ENCODE measurements at regions not wholly inside any gene's neighbourhood (a gene's known extent, or its start where the extent isn't known, plus 50 kb on each side); places are given as distances from the start of the nearest gene placed in this dataset.

- H3K36me3 ChIP-seq (replicated peaks; ENCODE audit: insufficient read depth, low read depth): no peaks in the 10 kb centered on the region
- no peaks in the 10 kb centered on the region for H3K79me2 ChIP-seq
- no peak overlapping the region for H3K4me3 ChIP-seq
- DNase-seq (ENCODE audit: low spot score): no peak
- no peak overlapping the region for H2AFZ ChIP-seq
- 63% methylated on average over 2 of the region's 2 CpGs for WGBS (ENCODE audit: low lambda C conversion rate, missing lambda C conversion rate)
- TF ChIP-seq EZH2phosphoT487 (IDR thresholded peaks at IDR 0.05; ENCODE audit: low read depth, severe bottlenecking, unreplicated experiment): no peak
- no peak for TF ChIP-seq EZH2 (IDR thresholded peaks at IDR 0.05; ENCODE audit: borderline replicate concordance)
- TF ChIP-seq CTCF (IDR thresholded peaks at IDR 0.05; ENCODE audit: poor library complexity): no peak
- no peak overlapping the region for H3K27ac ChIP-seq
- H3K9me2 ChIP-seq (replicated peaks; ENCODE audit: insufficient read depth): no peaks in the 10 kb centered on the region
- no peak overlapping the region for H3K4me2 ChIP-seq
- no peaks in the 10 kb centered on the region for H3K4me1 ChIP-seq (ENCODE audit: insufficient read depth)
- H3K9me3 ChIP-seq (ENCODE audit: low read depth): no peaks in the 10 kb centered on the region
- no peaks in the 10 kb centered on the region for H3K27me3 ChIP-seq
- no peaks in the 10 kb centered on the region for H4K20me1 ChIP-seq (ENCODE audit: insufficient read depth, poor library complexity, severe bottlenecking)
Observed at GRCh38 chr6:5946701-5947100, 60.0 kb downstream of the NRN1 start.

- TF ChIP-seq EZH2phosphoT487 (IDR thresholded peaks at IDR 0.05; ENCODE audit: low read depth, severe bottlenecking, unreplicated experiment) (no peak), EZH2 (IDR thresholded peaks at IDR 0.05; ENCODE audit: borderline replicate concordance) (no peak), CTCF (IDR thresholded peaks at IDR 0.05; ENCODE audit: poor library complexity) (no peak)
- 97% methylated on average over 4 of the region's 4 CpGs for WGBS (ENCODE audit: low lambda C conversion rate, missing lambda C conversion rate)
- no peak for DNase-seq (ENCODE audit: low spot score)
Observed at GRCh38 chr6:5946181-5946580, 60.5 kb downstream of the NRN1 start.

GRCh38 chr6:5943591-5943990 lies 63.1 kb downstream of the NRN1 start:
- Histone ChIP-seq H2AFZ (no peak overlapping the region), H4K20me1 (ENCODE audit: insufficient read depth, poor library complexity, severe bottlenecking) (no peaks in the 10 kb centered on the region), H3K4me3 (no peak overlapping the region), H3K27me3 (no peaks in the 10 kb centered on the region), H3K4me1 (ENCODE audit: insufficient read depth) (no peaks in the 10 kb centered on the region), H3K9me2 (replicated peaks; ENCODE audit: insufficient read depth) (no peaks in the 10 kb centered on the region), H3K79me2 (no peaks in the 10 kb centered on the region), H3K4me2 (no peak overlapping the region), H3K9me3 (ENCODE audit: low read depth) (no peaks in the 10 kb centered on the region), H3K36me3 (replicated peaks; ENCODE audit: insufficient read depth, low read depth) (no peaks in the 10 kb centered on the region), H3K27ac (no peak overlapping the region)
- TF ChIP-seq EZH2phosphoT487 (IDR thresholded peaks at IDR 0.05; ENCODE audit: low read depth, severe bottlenecking, unreplicated experiment) (no peak), EZH2 (IDR thresholded peaks at IDR 0.05; ENCODE audit: borderline replicate concordance) (no peak), CTCF (IDR thresholded peaks at IDR 0.05; ENCODE audit: poor library complexity) (no peak)
- DNase-seq (ENCODE audit: low spot score): no peak

More at GRCh38 chr6:5946181-5946580, 60.5 kb downstream of the NRN1 start:
- H3K27ac ChIP-seq: no peak overlapping the region
- H3K9me2 ChIP-seq (replicated peaks; ENCODE audit: insufficient read depth): no peaks in the 10 kb centered on the region
- no peaks in the 10 kb centered on the region for H4K20me1 ChIP-seq (ENCODE audit: insufficient read depth, poor library complexity, severe bottlenecking)
- H3K4me1 ChIP-seq (ENCODE audit: insufficient read depth): no peaks in the 10 kb centered on the region
- no peaks in the 10 kb centered on the region for H3K36me3 ChIP-seq (replicated peaks; ENCODE audit: insufficient read depth, low read depth)
- no peaks in the 10 kb centered on the region for H3K79me2 ChIP-seq
- no peak overlapping the region for H3K4me2 ChIP-seq
- H3K27me3 ChIP-seq: no peaks in the 10 kb centered on the region
- no peak overlapping the region for H2AFZ ChIP-seq
- H3K9me3 ChIP-seq (ENCODE audit: low read depth): no peaks in the 10 kb centered on the region
- no peak overlapping the region for H3K4me3 ChIP-seq

- Histone ChIP-seq H3K4me1 (ENCODE audit: insufficient read depth) (no peaks in the 10 kb centered on the region), H3K9me2 (replicated peaks; ENCODE audit: insufficient read depth) (no peaks in the 10 kb centered on the region), H3K4me3 (no peak overlapping the region), H3K9me3 (ENCODE audit: low read depth) (no peaks in the 10 kb centered on the region), H2AFZ (no peak overlapping the region), H3K79me2 (no peaks in the 10 kb centered on the region), H3K36me3 (replicated peaks; ENCODE audit: insufficient read depth, low read depth) (no peaks in the 10 kb centered on the region), H3K4me2 (no peak overlapping the region), H4K20me1 (ENCODE audit: insufficient read depth, poor library complexity, severe bottlenecking) (no peaks in the 10 kb centered on the region), H3K27ac (no peak overlapping the region), H3K27me3 (no peaks in the 10 kb centered on the region)
- no peak for DNase-seq (ENCODE audit: low spot score)
- 96% methylated on average over 1 of the region's 1 CpG for WGBS (ENCODE audit: low lambda C conversion rate, missing lambda C conversion rate)
- no peak for TF ChIP-seq EZH2phosphoT487 (IDR thresholded peaks at IDR 0.05; ENCODE audit: low read depth, severe bottlenecking, unreplicated experiment)
Observed at GRCh38 chr6:5942591-5942990, 64.1 kb downstream of the NRN1 start.
